ENCODE measurements at regions not wholly inside any gene's neighbourhood (a gene's known extent, or its start where the extent isn't known, plus 50 kb on each side); places are given as distances from the start of the nearest gene placed in this dataset.

DNA sequence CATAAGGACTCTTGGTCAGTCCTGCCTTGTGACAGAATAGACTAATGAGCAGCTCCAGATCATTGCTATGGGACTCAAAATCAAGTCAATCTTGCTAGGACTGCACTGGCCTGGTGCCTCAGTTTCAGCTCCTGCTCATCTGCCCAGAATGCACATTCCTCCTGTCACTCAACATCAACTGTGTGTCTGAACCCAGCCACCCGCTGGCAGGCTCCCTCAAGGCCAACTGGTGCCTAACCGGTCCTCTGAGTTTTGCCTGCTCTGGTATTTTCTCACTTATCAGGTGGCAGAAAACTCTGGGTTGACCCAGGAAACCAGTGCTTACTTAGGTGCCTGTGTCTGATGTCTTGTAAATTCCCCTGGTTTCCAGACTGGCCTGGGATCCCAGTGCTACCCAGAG, 297.7 kb downstream of the DHX35 start:
- Histone ChIP-seq H3K27ac (ENCODE audit: low read depth, low read length) (no peak overlapping the region), H4K20me1 (ENCODE audit: control insufficient read depth, insufficient read depth, low read depth, low read length) (0 out of 2 replicates have a peak, but pooled peaks cover 3% of the 10 kb centered on the region), H3K79me2 (ENCODE audit: control insufficient read depth, low read length) (no peaks in the 10 kb centered on the region), H3K4me2 (ENCODE audit: low read length) (no peak overlapping the region), H3K9me2 (replicated peaks; ENCODE audit: control insufficient read depth, low read length) (no peaks in the 10 kb centered on the region), H3F3A (ENCODE audit: control insufficient read depth, insufficient read depth) (no peaks in the 10 kb centered on the region), H3K27me3 (ENCODE audit: control insufficient read depth, low read length) (no peaks in the 10 kb centered on the region), H3K4me3 (ENCODE audit: low read length) (no peak overlapping the region), H3K36me3 (ENCODE audit: control insufficient read depth, low read length) (no peaks in the 10 kb centered on the region), H3K4me1 (ENCODE audit: control insufficient read depth, low read length) (no peaks in the 10 kb centered on the region), H3K9me3 (ENCODE audit: control insufficient read depth, insufficient read depth, low read length) (no peaks in the 10 kb centered on the region)
- TF ChIP-seq EZH2phosphoT487 (IDR thresholded peaks at IDR 0.05; ENCODE audit: borderline replicate concordance, low read length) = no peak
- TF ChIP-seq, protein P1, sequence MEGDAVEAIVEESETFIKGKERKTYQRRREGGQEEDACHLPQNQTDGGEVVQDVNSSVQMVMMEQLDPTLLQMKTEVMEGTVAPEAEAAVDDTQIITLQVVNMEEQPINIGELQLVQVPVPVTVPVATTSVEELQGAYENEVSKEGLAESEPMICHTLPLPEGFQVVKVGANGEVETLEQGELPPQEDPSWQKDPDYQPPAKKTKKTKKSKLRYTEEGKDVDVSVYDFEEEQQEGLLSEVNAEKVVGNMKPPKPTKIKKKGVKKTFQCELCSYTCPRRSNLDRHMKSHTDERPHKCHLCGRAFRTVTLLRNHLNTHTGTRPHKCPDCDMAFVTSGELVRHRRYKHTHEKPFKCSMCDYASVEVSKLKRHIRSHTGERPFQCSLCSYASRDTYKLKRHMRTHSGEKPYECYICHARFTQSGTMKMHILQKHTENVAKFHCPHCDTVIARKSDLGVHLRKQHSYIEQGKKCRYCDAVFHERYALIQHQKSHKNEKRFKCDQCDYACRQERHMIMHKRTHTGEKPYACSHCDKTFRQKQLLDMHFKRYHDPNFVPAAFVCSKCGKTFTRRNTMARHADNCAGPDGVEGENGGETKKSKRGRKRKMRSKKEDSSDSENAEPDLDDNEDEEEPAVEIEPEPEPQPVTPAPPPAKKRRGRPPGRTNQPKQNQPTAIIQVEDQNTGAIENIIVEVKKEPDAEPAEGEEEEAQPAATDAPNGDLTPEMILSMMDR (IDR thresholded peaks at IDR 0.05; ENCODE audit: low read depth, low read length, poor library complexity, severe bottlenecking) = no peak

DNA sequence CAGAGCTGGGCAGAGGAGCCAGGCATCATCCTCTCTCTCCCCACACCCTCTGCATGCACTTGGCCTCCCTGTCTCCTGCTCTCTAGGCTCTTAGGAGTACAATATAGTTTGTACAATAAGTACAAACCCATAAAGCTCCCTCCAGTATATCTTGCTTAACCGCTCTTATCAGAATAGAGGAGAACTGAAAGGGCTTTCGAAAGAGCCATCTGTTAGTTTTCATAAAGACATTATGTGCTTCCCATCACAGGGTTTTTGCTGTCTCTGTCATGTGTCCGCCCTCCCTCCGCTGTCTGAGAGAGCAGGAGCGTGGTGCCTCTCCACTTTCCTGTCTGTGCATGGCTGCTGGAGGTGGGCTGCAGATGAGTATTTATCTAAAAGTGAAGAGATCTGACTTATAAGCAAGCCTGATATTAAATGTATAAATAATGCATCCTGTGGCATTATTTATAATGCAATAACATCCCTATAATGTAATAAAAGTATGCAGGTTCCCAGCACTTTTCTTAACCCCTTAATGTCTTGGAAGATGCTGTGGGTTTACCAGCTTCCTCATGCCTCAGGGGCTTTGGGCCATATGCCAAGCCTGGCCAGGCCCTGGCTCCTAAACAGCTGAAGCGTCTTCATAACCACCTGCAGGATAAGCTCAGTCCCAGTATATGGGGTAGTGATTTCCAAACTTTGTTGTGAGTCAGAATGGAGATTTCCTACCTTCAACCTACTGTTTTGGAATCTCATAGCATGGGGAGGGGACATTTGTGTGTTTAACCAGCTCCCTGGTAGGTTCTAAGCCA, 297.1 kb downstream of the DHX35 start:
- TF ChIP-seq, protein P1 (IDR thresholded peaks at IDR 0.05; ENCODE audit: low read depth, low read length, poor library complexity, severe bottlenecking) = no peak
- no peak for TF ChIP-seq EZH2phosphoT487 (IDR thresholded peaks at IDR 0.05; ENCODE audit: borderline replicate concordance, low read length)

DNA sequence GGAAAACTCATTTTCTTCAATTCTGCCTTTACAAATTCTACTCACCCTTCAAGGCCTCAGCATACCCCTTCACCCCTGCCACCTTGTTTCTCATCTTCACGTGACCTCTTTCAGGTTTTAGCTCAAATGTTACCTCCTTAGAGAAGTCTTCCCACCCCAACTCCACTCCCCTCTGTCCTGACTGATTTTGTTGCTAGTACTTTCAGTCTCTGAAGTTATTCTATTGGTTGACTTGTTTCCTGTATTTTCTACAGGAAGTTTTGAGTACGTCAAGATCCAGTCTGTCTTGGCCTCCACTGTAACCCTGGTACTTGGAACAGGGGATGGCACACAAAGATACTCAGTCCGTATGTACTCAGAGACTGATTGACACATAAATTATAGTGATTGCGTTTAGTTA, 296.1 kb downstream of the DHX35 start:
- Histone ChIP-seq H3K36me3 (ENCODE audit: control insufficient read depth, low read length) (no peaks in the 10 kb centered on the region), H3K27me3 (ENCODE audit: control insufficient read depth, low read length) (no peaks in the 10 kb centered on the region), H3K27ac (ENCODE audit: low read depth, low read length) (no peak overlapping the region), H3K4me2 (ENCODE audit: low read length) (no peak overlapping the region), H3K9me2 (replicated peaks; ENCODE audit: control insufficient read depth, low read length) (no peaks in the 10 kb centered on the region), H3K4me1 (ENCODE audit: control insufficient read depth, low read length) (no peaks in the 10 kb centered on the region), H4K20me1 (ENCODE audit: control insufficient read depth, insufficient read depth, low read depth, low read length) (no peaks in the 10 kb centered on the region), H3K9me3 (ENCODE audit: control insufficient read depth, insufficient read depth, low read length) (no peaks in the 10 kb centered on the region), H3K4me3 (ENCODE audit: low read length) (no peak overlapping the region), H3K79me2 (ENCODE audit: control insufficient read depth, low read length) (no peaks in the 10 kb centered on the region), H3F3A (ENCODE audit: control insufficient read depth, insufficient read depth) (no peaks in the 10 kb centered on the region)
- TF ChIP-seq, protein P1 (IDR thresholded peaks at IDR 0.05; ENCODE audit: low read depth, low read length, poor library complexity, severe bottlenecking) = no peak
- no peak for TF ChIP-seq EZH2phosphoT487 (IDR thresholded peaks at IDR 0.05; ENCODE audit: borderline replicate concordance, low read length)

More for the DNA sequence above, 297.1 kb downstream of the DHX35 start:
- H3K79me2 ChIP-seq (ENCODE audit: control insufficient read depth, low read length) = no peaks in the 10 kb centered on the region
- no peak overlapping the region for H3K27ac ChIP-seq (ENCODE audit: low read depth, low read length)
- H3K27me3 ChIP-seq (ENCODE audit: control insufficient read depth, low read length) = no peaks in the 10 kb centered on the region
- no peaks in the 10 kb centered on the region for H3K9me3 ChIP-seq (ENCODE audit: control insufficient read depth, insufficient read depth, low read length)
- H3K4me3 ChIP-seq (ENCODE audit: low read length) = no peak overlapping the region
- H3K4me1 ChIP-seq (ENCODE audit: control insufficient read depth, low read length) = no peaks in the 10 kb centered on the region
- no peak overlapping the region for H3K4me2 ChIP-seq (ENCODE audit: low read length)
- no peaks in the 10 kb centered on the region for H3K36me3 ChIP-seq (ENCODE audit: control insufficient read depth, low read length)
- no peaks in the 10 kb centered on the region for H3F3A ChIP-seq (ENCODE audit: control insufficient read depth, insufficient read depth)
- H3K9me2 ChIP-seq (replicated peaks; ENCODE audit: control insufficient read depth, low read length) = no peaks in the 10 kb centered on the region
- 0 out of 2 replicates have a peak, but pooled peaks cover 1% of the 10 kb centered on the region for H4K20me1 ChIP-seq (ENCODE audit: control insufficient read depth, insufficient read depth, low read depth, low read length)

Data from DOHH2 (cell line).